HCT116 (cell line): ENCODE measurements at regions not wholly inside any gene's neighbourhood (a gene's known extent, or its start where the extent isn't known, plus 50 kb on each side); places are given as distances from the start of the nearest gene placed in this dataset.

Experiments used
- CTCF ChIP-seq, 3 experiments: fragments of 200-600 bp in 1 of 3; sonication (generic) in 1 of 3; IDR thresholded peaks in 2 of 3; conservative IDR thresholded peaks in 1 of 3; 2 replicates each; pipeline ENCODE4 v1.5.1; 2012 to 2017; ENCODE audit warnings: low read depth in 2 of 3, low read length in 2 of 3, antibody characterized with exemption in 1 of 3, borderline replicate concordance in 1 of 3, control low read depth in 1 of 3, mild to moderate bottlenecking in 1 of 3, mixed read lengths in 1 of 3, mixed run types in 1 of 3, moderate library complexity in 1 of 3; ENCODE audit not compliant: insufficient read depth in 1 of 3
- EZH2 ChIP-seq: fragments of 200-600 bp; sonication (generic); IDR thresholded peaks from 2 replicates; pipeline ENCODE4 v1.6.1; 2017; ENCODE audit warnings: antibody characterized with exemption, mixed run types
- EZH2phosphoT487 ChIP-seq: fragments of 200-600 bp; IDR thresholded peaks from 2 replicates; pipeline ENCODE4 v1.6.1; 2018; ENCODE audit warnings: antibody characterized with exemption, borderline replicate concordance
- FOSL1 ChIP-seq: IDR thresholded peaks from 2 replicates; pipeline ENCODE4 v1.6.1; 2012; ENCODE audit warnings: low read depth
- POLR2A ChIP-seq: IDR thresholded peaks from 2 replicates; pipeline ENCODE4 v1.7.0; 2011; ENCODE audit warnings: borderline replicate concordance; ENCODE audit not compliant: insufficient read depth, insufficient read length; ENCODE audit errors: extremely low read depth
- POLR2AphosphoS5 ChIP-seq: IDR thresholded peaks from 2 replicates; pipeline ENCODE4 v1.6.1; 2011; ENCODE audit warnings: mild to moderate bottlenecking, low read depth, low read length, moderate library complexity
- REST ChIP-seq: IDR thresholded peaks from 2 replicates; pipeline ENCODE4 v1.6.1; 2012; ENCODE audit warnings: low read depth
- SP1 ChIP-seq: IDR thresholded peaks from 2 replicates; pipeline ENCODE4 v1.6.1; 2012; ENCODE audit warnings: low read depth
- TCF7L2 ChIP-seq: IDR thresholded peaks from 2 replicates; pipeline ENCODE4 v1.7.0; 2011; ENCODE audit warnings: borderline replicate concordance, inconsistent platforms; ENCODE audit not compliant: insufficient read depth, insufficient read length; ENCODE audit errors: extremely low read depth
- ZNF274 ChIP-seq: fragments of 200-500 bp; sonication (Bioruptor generic); IDR thresholded peaks from 2 replicates; pipeline ENCODE4 v1.6.1; 2014; ENCODE audit warnings: mild to moderate bottlenecking, low read depth, low read length, inconsistent platforms

GRCh38 chr3:89685731-89686130 is 578.3 kb downstream of the EPHA3 start:
- TF ChIP-seq CTCF (IDR thresholded peaks at IDR 0.05 in 2 of 3, conservative IDR thresholded peaks at IDR 0.05 in 1 of 3; ENCODE audit: borderline replicate concordance in 1 of 3, insufficient read depth in 1 of 3, low read depth in 2 of 3, low read length in 2 of 3) (no peak), EZH2phosphoT487 (no peak), EZH2 (no peak), POLR2AphosphoS5 (no peak), POLR2A (no peak), SP1 (no peak), REST (no peak), FOSL1 (no peak), ZNF274 (no peak), TCF7L2 (no peak)
